ENCODE measurements at regions not wholly inside any gene's neighbourhood (a gene's known extent, or its start where the extent isn't known, plus 50 kb on each side); places are given as distances from the start of the nearest gene placed in this dataset.

DNA sequence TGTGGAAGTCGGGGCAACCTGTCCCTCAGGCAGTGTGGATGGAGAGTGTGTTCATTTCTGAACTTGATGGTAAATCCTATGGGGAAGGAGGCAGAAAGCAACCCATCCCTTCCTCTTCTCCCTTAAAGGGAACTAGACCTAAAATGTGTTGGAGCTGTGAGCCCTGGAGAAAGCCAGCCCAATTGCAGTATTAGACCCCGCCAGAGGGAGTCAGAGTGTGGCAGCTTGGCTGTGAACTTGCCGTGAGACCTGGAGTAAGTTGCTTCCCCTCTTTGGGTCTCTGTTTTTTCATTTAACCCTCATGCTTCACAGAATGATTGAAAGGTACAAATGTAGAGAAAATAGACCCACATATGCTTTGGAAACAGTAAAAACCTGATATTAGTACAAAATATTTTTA, 108.7 kb upstream of the PAK3 start:
- POLR2A ChIA-PET, result no interaction called here
- DNase-seq (ENCODE audit: low read depth in 1 of 2, low spot score in 1 of 2), result no peak
- WGBS (ENCODE audit: missing lambda C conversion rate), result 3% methylated on average over 3 of the region's 3 CpGs

GRCh38 chrX:110985470-110985869, 110.5 kb upstream of the PAK3 start:
- 0% methylated on average over 2 of the region's 2 CpGs for WGBS (ENCODE audit: missing lambda C conversion rate)
- CTCF ChIA-PET, result interaction anchor here (0.8 to 1.5 kb wide), 2 partner anchors 9 to 36 kb away, joined by 3 to 4 read pairs; no protein-coding TSS in a partner anchor
- FAIRE-seq (no peak), DNase-seq (ENCODE audit: low read depth in 1 of 2, low spot score in 1 of 2) (no peak), ATAC-seq (no peak)
- H3K4me2 ChIP-seq, result no peak overlapping the region
- TF ChIP-seq HDAC2 (IDR thresholded peaks at IDR 0.05) (no peak), CBX2 (IDR thresholded peaks at IDR 0.05; ENCODE audit: borderline replicate concordance, low read depth) (no peak), POLR2A (IDR thresholded peaks at IDR 0.05; ENCODE audit: low read length) (no peak), JUN (IDR thresholded peaks at IDR 0.05) (no peak), CEBPB (IDR thresholded peaks at IDR 0.05) (no peak), KDM1A (IDR thresholded peaks at IDR 0.05; ENCODE audit: low read depth) (no peak), POLR2AphosphoS2 (conservative IDR thresholded peaks at IDR 0.05; ENCODE audit: low read length) (no peak), ZFP36 (IDR thresholded peaks at IDR 0.05; ENCODE audit: borderline replicate concordance, partially characterized antibody) (no peak), RNF2 (IDR thresholded peaks at IDR 0.05; ENCODE audit: borderline replicate concordance, low read depth) (no peak), CHD4 (IDR thresholded peaks at IDR 0.05; ENCODE audit: borderline replicate concordance) (no peak), MAZ (IDR thresholded peaks at IDR 0.05; ENCODE audit: borderline replicate concordance, low read depth, low read length) (no peak), JUNB (IDR thresholded peaks at IDR 0.05) (no peak)
- TF ChIP-seq, protein P1, sequence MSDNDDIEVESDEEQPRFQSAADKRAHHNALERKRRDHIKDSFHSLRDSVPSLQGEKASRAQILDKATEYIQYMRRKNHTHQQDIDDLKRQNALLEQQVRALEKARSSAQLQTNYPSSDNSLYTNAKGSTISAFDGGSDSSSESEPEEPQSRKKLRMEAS (IDR thresholded peaks at IDR 0.05), result no peak
- TF ChIP-seq, protein P2, sequence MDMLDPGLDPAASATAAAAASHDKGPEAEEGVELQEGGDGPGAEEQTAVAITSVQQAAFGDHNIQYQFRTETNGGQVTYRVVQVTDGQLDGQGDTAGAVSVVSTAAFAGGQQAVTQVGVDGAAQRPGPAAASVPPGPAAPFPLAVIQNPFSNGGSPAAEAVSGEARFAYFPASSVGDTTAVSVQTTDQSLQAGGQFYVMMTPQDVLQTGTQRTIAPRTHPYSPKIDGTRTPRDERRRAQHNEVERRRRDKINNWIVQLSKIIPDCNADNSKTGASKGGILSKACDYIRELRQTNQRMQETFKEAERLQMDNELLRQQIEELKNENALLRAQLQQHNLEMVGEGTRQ (IDR thresholded peaks at IDR 0.05), result no peak
- no peak overlapping the region for H3K27ac ChIP-seq
- H3K9me3 ChIP-seq, result no peaks in the 10 kb centered on the region
- no peak overlapping the region for H3K4me3 ChIP-seq
- POLR2A ChIA-PET, result no interaction called here
- no peaks in the 10 kb centered on the region for H3K4me1 ChIP-seq

More for the DNA sequence above, 108.7 kb upstream of the PAK3 start:
- Histone ChIP-seq H3K4me1 (no peaks in the 10 kb centered on the region), H3K27ac (no peak overlapping the region), H3K4me3 (no peak overlapping the region), H3K4me2 (no peak overlapping the region), H3K9me3 (no peaks in the 10 kb centered on the region)
- FAIRE-seq (no peak), ATAC-seq (peak in 1 of 2 experiments; percentile 53; a peak in 1 of 6 replicates)
- TF ChIP-seq RCOR1 (IDR thresholded peaks at IDR 0.05; ENCODE audit: low read depth, low read length) (no peak), ELK1 (IDR thresholded peaks at IDR 0.05; ENCODE audit: low read depth, low read length) (no peak), EHMT2 (IDR thresholded peaks at IDR 0.05; ENCODE audit: low read depth) (no peak), HOXB5 (CRISPR knock-in tag; IDR thresholded peaks at IDR 0.05) (no peak), GATA3 (IDR thresholded peaks at IDR 0.05; ENCODE audit: borderline replicate concordance) (no peak), RAD21 (conservative IDR thresholded peaks at IDR 0.05 in 1 of 2, IDR thresholded peaks at IDR 0.05 in 1 of 2) (no peak), KDM5A (IDR thresholded peaks at IDR 0.05) (no peak), CTCF (IDR thresholded peaks at IDR 0.05) (no peak), SREBF2 (IDR thresholded peaks at IDR 0.05) (no peak), RFX5 (IDR thresholded peaks at IDR 0.05) (no peak), MAFK (IDR thresholded peaks at IDR 0.05; ENCODE audit: partially characterized antibody) (no peak), TFCP2L1 (CRISPR knock-in tag; IDR thresholded peaks at IDR 0.05) (no peak), ZFP36 (IDR thresholded peaks at IDR 0.05; ENCODE audit: borderline replicate concordance, partially characterized antibody) (no peak), BHLHE40 (IDR thresholded peaks at IDR 0.05; ENCODE audit: low read depth, low read length) (no peak), HDAC2 (IDR thresholded peaks at IDR 0.05) (no peak)
- TF ChIP-seq, protein P1 (IDR thresholded peaks at IDR 0.05), result no peak
- CTCF ChIA-PET, result interaction anchor here (0.7 to 1.6 kb wide), 7 partner anchors 8 to 133 kb away, joined by 3 to 5 read pairs (median 4); no protein-coding TSS in a partner anchor
